ENCODE measurements at regions not wholly inside any gene's neighbourhood (a gene's known extent, or its start where the extent isn't known, plus 50 kb on each side); places are given as distances from the start of the nearest gene placed in this dataset.

DNA sequence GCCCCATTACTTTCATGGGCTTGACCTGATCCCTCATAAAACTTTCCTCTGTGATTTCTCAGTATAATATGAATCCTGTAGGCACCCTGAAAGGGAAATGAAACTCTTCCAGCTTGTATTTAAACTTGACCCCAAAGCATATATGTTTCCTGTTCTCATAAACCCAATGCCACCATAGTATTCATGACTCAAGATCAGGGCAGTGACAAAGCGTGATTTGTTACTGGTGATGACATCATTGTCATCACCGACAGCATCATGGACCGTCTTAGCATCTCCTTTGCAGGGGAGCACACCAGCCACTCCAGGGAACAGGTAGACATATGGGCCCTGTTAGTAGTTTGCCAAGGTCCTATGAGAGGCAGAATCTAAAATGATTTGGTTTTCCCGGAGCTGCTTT lies 741.2 kb downstream of the NR2F2 start:
- CTCF ChIA-PET (ENCODE audit: low intra/inter-chr PET ratio, low total read pairs) = no interaction called here
- H3K4me2 ChIP-seq (ENCODE audit: low read depth, low read length) = no peak overlapping the region
- ATAC-seq (no peak), DNase-seq (ENCODE audit: low spot score) (no peak), FAIRE-seq (no peak)
- H3K36me3 ChIP-seq (replicated peaks in 1 of 2; ENCODE audit: control insufficient read depth in 1 of 2, insufficient read depth in 2 of 2, low read length in 2 of 2) = no peaks in the 10 kb centered on the region
- in situ Hi-C loops (cut with HindIII; ENCODE audit: extremely low pct_ligation_motif_present, low pct_unique_long_range_greater_than_20kb) (no loop called here), intact Hi-C loops (cut with micrococcal nuclease; ENCODE audit: unreplicated experiment) (no loop called here)
- H3K79me2 ChIP-seq (ENCODE audit: insufficient read depth, low read length) = no peaks in the 10 kb centered on the region
- H3K4me1 ChIP-seq (ENCODE audit: insufficient read depth, low read length) = no peaks in the 10 kb centered on the region
- no peaks in the 10 kb centered on the region for H4K20me1 ChIP-seq (ENCODE audit: insufficient read depth, low read length)
- H3K27me3 ChIP-seq (ENCODE audit: control insufficient read depth in 1 of 2, insufficient read depth in 2 of 2, low read length in 2 of 2) = no peaks in the 10 kb centered on the region
- no TSS peak for BruUV-seq (replicated peaks)
- no peak overlapping the region for H3K4me3 ChIP-seq (replicated peaks in 1 of 3; ENCODE audit: insufficient read depth in 1 of 3, low read depth in 2 of 3, low read length in 3 of 3)
- no peak overlapping the region for H2AFZ ChIP-seq (ENCODE audit: low read length)
- no peak overlapping the region for H3K9ac ChIP-seq (ENCODE audit: insufficient read depth, low read depth, low read length)
- POLR2A ChIA-PET = no interaction called here
- TF ChIP-seq ZNF256 (CRISPR knock-in tag; conservative IDR thresholded peaks at IDR 0.05) (no peak), ATF7 (IDR thresholded peaks at IDR 0.05) (peak; percentile 80), ATF7 (CRISPR knock-in tag; IDR thresholded peaks at IDR 0.05) (no peak), CREB1 (IDR thresholded peaks at IDR 0.05) (peak; percentile 70), CREB1 (CRISPR knock-in tag; IDR thresholded peaks at IDR 0.05) (no peak)
- WGBS (ENCODE audit: low lambda C conversion rate) = 33% methylated on average over 3 of the region's 4 CpGs
- peaks cover 54% of the 10 kb centered on the region for H3K9me3 ChIP-seq (ENCODE audit: low read length)
- no peak overlapping the region for H3K27ac ChIP-seq (ENCODE audit: extremely low read length, insufficient read depth, low read length)

DNA sequence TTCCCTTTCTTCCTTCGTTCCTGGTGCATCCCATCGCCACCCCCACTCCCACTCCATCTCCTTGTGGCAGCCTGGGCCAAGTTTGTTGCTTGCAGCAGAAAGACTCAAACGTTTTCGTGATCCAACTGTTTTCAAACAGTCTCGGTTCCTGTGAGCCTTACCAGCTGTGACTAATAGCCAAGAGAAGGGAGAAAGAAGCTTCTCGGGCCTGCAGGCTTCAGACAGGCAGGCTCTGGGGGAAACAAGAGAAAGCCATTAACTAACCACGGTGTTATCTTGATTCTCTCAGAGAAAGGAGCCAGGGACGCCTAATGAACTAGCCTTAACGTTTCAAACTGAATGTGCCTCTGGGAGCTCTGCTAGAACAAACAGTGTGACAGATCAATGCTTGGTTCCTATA lies 742.0 kb downstream of the NR2F2 start:
- H3K9ac ChIP-seq (ENCODE audit: insufficient read depth, low read depth, low read length) = no peak overlapping the region
- H3K9me3 ChIP-seq (ENCODE audit: low read length) = peaks cover 54% of the 10 kb centered on the region
- no peaks in the 10 kb centered on the region for H3K79me2 ChIP-seq (ENCODE audit: insufficient read depth, low read length)
- no peaks in the 10 kb centered on the region for H3K4me1 ChIP-seq (ENCODE audit: insufficient read depth, low read length)
- H4K20me1 ChIP-seq (ENCODE audit: insufficient read depth, low read length) = no peaks in the 10 kb centered on the region
- no peak overlapping the region for H2AFZ ChIP-seq (ENCODE audit: low read length)
- POLR2A ChIA-PET = no interaction called here
- BruUV-seq (replicated peaks) = no TSS peak
- TF ChIP-seq MAFF (IDR thresholded peaks at IDR 0.05; ENCODE audit: low read depth, low read length) (no peak), MYC (CRISPR knock-in tag; IDR thresholded peaks at IDR 0.05; ENCODE audit: borderline replicate concordance) (no peak), ZFP1 (CRISPR knock-in tag; IDR thresholded peaks at IDR 0.05) (no peak), ZNF780A (CRISPR knock-in tag; IDR thresholded peaks at IDR 0.05) (no peak), ZNF878 (CRISPR knock-in tag; IDR thresholded peaks at IDR 0.05) (no peak), CBX5 (CRISPR knock-in tag; IDR thresholded peaks at IDR 0.05; ENCODE audit: borderline replicate concordance) (no peak), HOXA5 (CRISPR knock-in tag; IDR thresholded peaks at IDR 0.05) (no peak), HDAC1 (CRISPR knock-in tag; IDR thresholded peaks at IDR 0.05) (no peak), EZH2 (conservative IDR thresholded peaks at IDR 0.05; ENCODE audit: low read depth, low read length) (no peak)
- TF ChIP-seq, protein P1, sequence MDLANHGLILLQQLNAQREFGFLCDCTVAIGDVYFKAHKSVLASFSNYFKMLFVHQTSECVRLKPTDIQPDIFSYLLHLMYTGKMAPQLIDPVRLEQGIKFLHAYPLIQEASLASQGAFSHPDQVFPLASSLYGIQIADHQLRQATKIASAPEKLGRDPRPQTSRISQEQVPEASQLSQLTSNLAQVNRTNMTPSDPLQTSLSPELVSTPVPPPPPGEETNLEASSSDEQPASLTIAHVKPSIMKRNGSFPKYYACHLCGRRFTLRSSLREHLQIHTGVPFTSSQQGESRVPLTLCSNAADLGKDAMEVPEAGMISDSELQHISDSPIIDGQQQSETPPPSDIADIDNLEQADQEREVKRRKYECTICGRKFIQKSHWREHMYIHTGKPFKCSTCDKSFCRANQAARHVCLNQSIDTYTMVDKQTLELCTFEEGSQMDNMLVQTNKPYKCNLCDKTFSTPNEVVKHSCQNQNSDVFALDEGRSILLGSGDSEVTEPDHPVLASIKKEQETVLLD (CRISPR knock-in tag; IDR thresholded peaks at IDR 0.05; ENCODE audit: low read depth) = no peak
- TF ChIP-seq, protein P2, sequence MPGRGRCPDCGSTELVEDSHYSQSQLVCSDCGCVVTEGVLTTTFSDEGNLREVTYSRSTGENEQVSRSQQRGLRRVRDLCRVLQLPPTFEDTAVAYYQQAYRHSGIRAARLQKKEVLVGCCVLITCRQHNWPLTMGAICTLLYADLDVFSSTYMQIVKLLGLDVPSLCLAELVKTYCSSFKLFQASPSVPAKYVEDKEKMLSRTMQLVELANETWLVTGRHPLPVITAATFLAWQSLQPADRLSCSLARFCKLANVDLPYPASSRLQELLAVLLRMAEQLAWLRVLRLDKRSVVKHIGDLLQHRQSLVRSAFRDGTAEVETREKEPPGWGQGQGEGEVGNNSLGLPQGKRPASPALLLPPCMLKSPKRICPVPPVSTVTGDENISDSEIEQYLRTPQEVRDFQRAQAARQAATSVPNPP (CRISPR knock-in tag; IDR thresholded peaks at IDR 0.05) = no peak
- TF ChIP-seq, protein P3, sequence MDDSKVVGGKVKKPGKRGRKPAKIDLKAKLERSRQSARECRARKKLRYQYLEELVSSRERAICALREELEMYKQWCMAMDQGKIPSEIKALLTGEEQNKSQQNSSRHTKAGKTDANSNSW (CRISPR knock-in tag; IDR thresholded peaks at IDR 0.05; ENCODE audit: borderline replicate concordance) = no peak
- no peaks in the 10 kb centered on the region for H3K36me3 ChIP-seq (replicated peaks in 1 of 2; ENCODE audit: control insufficient read depth in 1 of 2, insufficient read depth in 2 of 2, low read length in 2 of 2)
- H3K27me3 ChIP-seq (ENCODE audit: control insufficient read depth in 1 of 2, insufficient read depth in 2 of 2, low read length in 2 of 2) = no peaks in the 10 kb centered on the region
- H3K4me3 ChIP-seq (replicated peaks in 1 of 3; ENCODE audit: insufficient read depth in 1 of 3, low read depth in 2 of 3, low read length in 3 of 3) = no peak overlapping the region
- intact Hi-C loops (cut with micrococcal nuclease; ENCODE audit: unreplicated experiment) (no loop called here), in situ Hi-C loops (cut with HindIII; ENCODE audit: extremely low pct_ligation_motif_present, low pct_unique_long_range_greater_than_20kb) (no loop called here)
- ATAC-seq = no peak
- H3K27ac ChIP-seq (ENCODE audit: extremely low read length, insufficient read depth, low read length) = no peak overlapping the region
- H3K4me2 ChIP-seq (ENCODE audit: low read depth, low read length) = no peak overlapping the region
- no peak for DNase-seq (ENCODE audit: low spot score)
- WGBS (ENCODE audit: low lambda C conversion rate) = 2% methylated on average over 9 of the region's 9 CpGs
- CTCF ChIA-PET (ENCODE audit: low intra/inter-chr PET ratio, low total read pairs) = no interaction called here
- no peak for FAIRE-seq

Measured in HepG2 (cell line).